ENCODE measurements at regions not wholly inside any gene's neighbourhood (a gene's known extent, or its start where the extent isn't known, plus 50 kb on each side); places are given as distances from the start of the nearest gene placed in this dataset.
"Not testable (repeated sequence)": the region's sequence is repeated elsewhere in the genome, so short reads cannot be mapped to it uniquely, and the experiment has no call there.

- DNase-seq (ENCODE audit: low read depth) = no peak
Measured at GRCh38 chr14:92223025-92223424, 99.9 kb upstream of the SLC24A4 start.

GRCh38 chr14:92224358-92224954 is 98.5 kb upstream of the SLC24A4 start:
- DNase-seq (ENCODE audit: low read depth) = peak; percentile 33

- no peak for DNase-seq (ENCODE audit: low read depth)
Measured at GRCh38 chr14:92225731-92226130, 97.2 kb upstream of the SLC24A4 start.

GRCh38 chr14:92226166-92226565 is 96.8 kb upstream of the SLC24A4 start:
- DNase-seq (ENCODE audit: low read depth) = not testable (repeated sequence)

GRCh38 chr14:92236243-92236900 is 86.6 kb upstream of the SLC24A4 start:
- DNase-seq (ENCODE audit: low read depth) = no peak

GRCh38 chr14:92240658-92241057 is 82.3 kb upstream of the SLC24A4 start:
- DNase-seq (ENCODE audit: low read depth) = no peak

- no peak for DNase-seq (ENCODE audit: low read depth)
Measured at GRCh38 chr14:92241966-92242595, 80.9 kb upstream of the SLC24A4 start.

- DNase-seq (ENCODE audit: low read depth) = no peak
Measured at GRCh38 chr14:92244805-92245204, 78.2 kb upstream of the SLC24A4 start.

GRCh38 chr14:92247341-92247740 is 75.6 kb upstream of the SLC24A4 start:
- no peak for DNase-seq (ENCODE audit: low read depth)

GRCh38 chr14:92247947-92248346 is 75.0 kb upstream of the SLC24A4 start:
- no peak for DNase-seq (ENCODE audit: low read depth)

- DNase-seq (ENCODE audit: low read depth) = no peak
Measured at GRCh38 chr14:92248696-92249095, 74.3 kb upstream of the SLC24A4 start.

- not testable (repeated sequence) for DNase-seq (ENCODE audit: low read depth)
Measured at GRCh38 chr14:92250366-92250765, 72.6 kb upstream of the SLC24A4 start.

GRCh38 chr14:92252323-92252722 is 70.6 kb upstream of the SLC24A4 start:
- DNase-seq (ENCODE audit: low read depth) = no peak

GRCh38 chr14:92253381-92253894 is 69.5 kb upstream of the SLC24A4 start:
- DNase-seq (ENCODE audit: low read depth) = no peak

GRCh38 chr14:92254786-92255185 is 68.2 kb upstream of the SLC24A4 start:
- no peak for DNase-seq (ENCODE audit: low read depth)

GRCh38 chr14:92258934-92259333 is 64.0 kb upstream of the SLC24A4 start:
- DNase-seq (ENCODE audit: low read depth) = no peak

- no peak for DNase-seq (ENCODE audit: low read depth)
Measured at GRCh38 chr14:92259613-92260357, 63.2 kb upstream of the SLC24A4 start.

GRCh38 chr14:92263681-92264080 is 59.3 kb upstream of the SLC24A4 start:
- DNase-seq (ENCODE audit: low read depth) = no peak

- DNase-seq (ENCODE audit: low read depth) = no peak
Measured at GRCh38 chr14:92264195-92264594, 58.8 kb upstream of the SLC24A4 start.

GRCh38 chr14:92266216-92266615 is 56.7 kb upstream of the SLC24A4 start:
- DNase-seq (ENCODE audit: low read depth) = no peak

Measured in Daoy (cell line).